ENCODE measurements at regions not wholly inside any gene's neighbourhood (a gene's known extent, or its start where the extent isn't known, plus 50 kb on each side); places are given as distances from the start of the nearest gene placed in this dataset.
A peak's percentile ranks its signal among the peaks of the same experiment; 100 is the strongest.
"Not testable (repeated sequence)": the region's sequence is repeated elsewhere in the genome, so short reads cannot be mapped to it uniquely, and the experiment has no call there.

- CTCF ChIA-PET (ENCODE audit: low intra/inter-chr PET ratio, low total read pairs); in situ Hi-C loops (cut with HindIII; ENCODE audit: extremely low pct_ligation_motif_present, low pct_unique_long_range_greater_than_20kb); H4K20me1 ChIP-seq (ENCODE audit: insufficient read depth, low read length); BruUV-seq (replicated peaks); H3K4me1 ChIP-seq (ENCODE audit: insufficient read depth, low read length); ATAC-seq; H3K36me3 ChIP-seq (replicated peaks in 1 of 2; ENCODE audit: control insufficient read depth in 1 of 2, insufficient read depth in 2 of 2, low read length in 2 of 2); H3K27me3 ChIP-seq (ENCODE audit: control insufficient read depth in 1 of 2, insufficient read depth in 2 of 2, low read length in 2 of 2); H3K79me2 ChIP-seq (ENCODE audit: insufficient read depth, low read length); FAIRE-seq; H2AFZ ChIP-seq (ENCODE audit: low read length); H3K27ac ChIP-seq (ENCODE audit: extremely low read length, insufficient read depth, low read length); intact Hi-C loops (cut with micrococcal nuclease; ENCODE audit: unreplicated experiment); H3K4me3 ChIP-seq (replicated peaks in 1 of 3; ENCODE audit: insufficient read depth in 1 of 3, low read depth in 2 of 3, low read length in 3 of 3); H3K4me2 ChIP-seq (ENCODE audit: low read depth, low read length); POLR2A ChIA-PET; DNase-seq (ENCODE audit: low spot score); H3K9me3 ChIP-seq (ENCODE audit: low read length); H3K9ac ChIP-seq (ENCODE audit: insufficient read depth, low read depth, low read length): not testable (repeated sequence)
- WGBS (ENCODE audit: low lambda C conversion rate): no CpG with 5 or more reads among the region's 2 CpGs
Measured at GRCh38 chr2:87611956-87612355, 135.9 kb upstream of the PLGLB2 start.

- CTCF ChIA-PET (ENCODE audit: low intra/inter-chr PET ratio, low total read pairs): not testable (repeated sequence)
Measured at GRCh38 chr2:87614829-87615434, 133.0 kb upstream of the PLGLB2 start.

GRCh38 chr2:87619121-87619520, 128.8 kb upstream of the PLGLB2 start:
- H3K36me3 ChIP-seq (replicated peaks in 1 of 2; ENCODE audit: control insufficient read depth in 1 of 2, insufficient read depth in 2 of 2, low read length in 2 of 2); H4K20me1 ChIP-seq (ENCODE audit: insufficient read depth, low read length); H3K9ac ChIP-seq (ENCODE audit: insufficient read depth, low read depth, low read length); H2AFZ ChIP-seq (ENCODE audit: low read length); H3K9me3 ChIP-seq (ENCODE audit: low read length); DNase-seq (ENCODE audit: low spot score); in situ Hi-C loops (cut with HindIII; ENCODE audit: extremely low pct_ligation_motif_present, low pct_unique_long_range_greater_than_20kb); intact Hi-C loops (cut with micrococcal nuclease; ENCODE audit: unreplicated experiment); POLR2A ChIA-PET; H3K27me3 ChIP-seq (ENCODE audit: control insufficient read depth in 1 of 2, insufficient read depth in 2 of 2, low read length in 2 of 2); H3K4me3 ChIP-seq (replicated peaks in 1 of 3; ENCODE audit: insufficient read depth in 1 of 3, low read depth in 2 of 3, low read length in 3 of 3); CTCF ChIA-PET (ENCODE audit: low intra/inter-chr PET ratio, low total read pairs); H3K4me1 ChIP-seq (ENCODE audit: insufficient read depth, low read length); BruUV-seq (replicated peaks); FAIRE-seq; H3K4me2 ChIP-seq (ENCODE audit: low read depth, low read length); H3K79me2 ChIP-seq (ENCODE audit: insufficient read depth, low read length); H3K27ac ChIP-seq (ENCODE audit: extremely low read length, insufficient read depth, low read length); ATAC-seq: not testable (repeated sequence)

More at GRCh38 chr2:87614829-87615434, 133.0 kb upstream of the PLGLB2 start:
- H2AFZ ChIP-seq (ENCODE audit: low read length); H3K36me3 ChIP-seq (replicated peaks in 1 of 2; ENCODE audit: control insufficient read depth in 1 of 2, insufficient read depth in 2 of 2, low read length in 2 of 2); intact Hi-C loops (cut with micrococcal nuclease; ENCODE audit: unreplicated experiment); H3K9me3 ChIP-seq (ENCODE audit: low read length); in situ Hi-C loops (cut with HindIII; ENCODE audit: extremely low pct_ligation_motif_present, low pct_unique_long_range_greater_than_20kb); POLR2A ChIA-PET; H3K4me1 ChIP-seq (ENCODE audit: insufficient read depth, low read length); H3K9ac ChIP-seq (ENCODE audit: insufficient read depth, low read depth, low read length); H4K20me1 ChIP-seq (ENCODE audit: insufficient read depth, low read length); DNase-seq (ENCODE audit: low spot score); H3K27ac ChIP-seq (ENCODE audit: extremely low read length, insufficient read depth, low read length); H3K27me3 ChIP-seq (ENCODE audit: control insufficient read depth in 1 of 2, insufficient read depth in 2 of 2, low read length in 2 of 2); H3K79me2 ChIP-seq (ENCODE audit: insufficient read depth, low read length); FAIRE-seq; ATAC-seq; H3K4me2 ChIP-seq (ENCODE audit: low read depth, low read length); H3K4me3 ChIP-seq (replicated peaks in 1 of 3; ENCODE audit: insufficient read depth in 1 of 3, low read depth in 2 of 3, low read length in 3 of 3): not testable (repeated sequence)
- BruUV-seq (replicated peaks): TSS peak; percentile 73

- FAIRE-seq; H2AFZ ChIP-seq (ENCODE audit: low read length); CTCF ChIA-PET (ENCODE audit: low intra/inter-chr PET ratio, low total read pairs); BruUV-seq (replicated peaks); H3K4me1 ChIP-seq (ENCODE audit: insufficient read depth, low read length); H3K4me2 ChIP-seq (ENCODE audit: low read depth, low read length); H3K9me3 ChIP-seq (ENCODE audit: low read length); intact Hi-C loops (cut with micrococcal nuclease; ENCODE audit: unreplicated experiment); in situ Hi-C loops (cut with HindIII; ENCODE audit: extremely low pct_ligation_motif_present, low pct_unique_long_range_greater_than_20kb); H3K27ac ChIP-seq (ENCODE audit: extremely low read length, insufficient read depth, low read length); H3K36me3 ChIP-seq (replicated peaks in 1 of 2; ENCODE audit: control insufficient read depth in 1 of 2, insufficient read depth in 2 of 2, low read length in 2 of 2); POLR2A ChIA-PET; H3K27me3 ChIP-seq (ENCODE audit: control insufficient read depth in 1 of 2, insufficient read depth in 2 of 2, low read length in 2 of 2); H3K79me2 ChIP-seq (ENCODE audit: insufficient read depth, low read length); H3K4me3 ChIP-seq (replicated peaks in 1 of 3; ENCODE audit: insufficient read depth in 1 of 3, low read depth in 2 of 3, low read length in 3 of 3); ATAC-seq; H4K20me1 ChIP-seq (ENCODE audit: insufficient read depth, low read length); DNase-seq (ENCODE audit: low spot score); H3K9ac ChIP-seq (ENCODE audit: insufficient read depth, low read depth, low read length): not testable (repeated sequence)
- no CpG with 5 or more reads among the region's 4 CpGs for WGBS (ENCODE audit: low lambda C conversion rate)
Measured at GRCh38 chr2:87621139-87621538, 126.7 kb upstream of the PLGLB2 start.
